Stimulated activated CD4-positive, alpha-beta T cell treated with anti-CD3 and anti-CD28 coated beads, Interleukin-1b, Interleukin-23, amount 100 ng/mL, for 4 hours (primary cell): ENCODE measurements at regions not wholly inside any gene's neighbourhood (a gene's known extent, or its start where the extent isn't known, plus 50 kb on each side); places are given as distances from the start of the nearest gene placed in this dataset.

Experiments used
- DNase-seq, 2 donors: peaks; one replicate each; pipeline ENCODE4 v3.0.0-alpha.2; 2020; ENCODE audit warnings: low read depth in 2 of 2

GRCh38 chr11:26035696-26036095 is 296.2 kb upstream of the ANO3 start:
- DNase-seq, result no peak

GRCh38 chr11:26037716-26038115 is 294.2 kb upstream of the ANO3 start:
- no peak for DNase-seq

- DNase-seq, result no peak
Measured at GRCh38 chr11:26040339-26040738, 291.6 kb upstream of the ANO3 start.

- no peak for DNase-seq
Measured at GRCh38 chr11:26042113-26042512, 289.8 kb upstream of the ANO3 start.

- DNase-seq, result no peak
Measured at GRCh38 chr11:26043665-26044064, 288.3 kb upstream of the ANO3 start.

GRCh38 chr11:26044389-26044788 is 287.5 kb upstream of the ANO3 start:
- DNase-seq, result no peak

- DNase-seq, result no peak
Measured at GRCh38 chr11:26045082-26045481, 286.8 kb upstream of the ANO3 start.

- DNase-seq, result no peak
Measured at GRCh38 chr11:26048271-26048670, 283.7 kb upstream of the ANO3 start.

GRCh38 chr11:26053966-26054365 is 278.0 kb upstream of the ANO3 start:
- DNase-seq, result no peak

GRCh38 chr11:26062660-26063059 is 269.3 kb upstream of the ANO3 start:
- no peak for DNase-seq

- no peak for DNase-seq
Measured at GRCh38 chr11:26063915-26064314, 268.0 kb upstream of the ANO3 start.

GRCh38 chr11:26065944-26066343 is 266.0 kb upstream of the ANO3 start:
- DNase-seq, result no peak

GRCh38 chr11:26070714-26071380 is 261.1 kb upstream of the ANO3 start:
- DNase-seq, result no peak

- no peak for DNase-seq
Measured at GRCh38 chr11:26072614-26073153, 259.2 kb upstream of the ANO3 start.

GRCh38 chr11:26073646-26074045 is 258.3 kb upstream of the ANO3 start:
- DNase-seq, result no peak

- no peak for DNase-seq
Measured at GRCh38 chr11:26076233-26076990, 255.5 kb upstream of the ANO3 start.

GRCh38 chr11:26078231-26078821 is 253.6 kb upstream of the ANO3 start:
- DNase-seq, result no peak

- no peak for DNase-seq
Measured at GRCh38 chr11:26084313-26084712, 247.6 kb upstream of the ANO3 start.

- no peak for DNase-seq
Measured at GRCh38 chr11:26086028-26086427, 245.9 kb upstream of the ANO3 start.

GRCh38 chr11:26087120-26087935 is 244.6 kb upstream of the ANO3 start:
- DNase-seq, result no peak

GRCh38 chr11:26088391-26088790 is 243.5 kb upstream of the ANO3 start:
- DNase-seq, result no peak

- DNase-seq, result no peak
Measured at GRCh38 chr11:26090651-26091050, 241.3 kb upstream of the ANO3 start.
